Neural progenitor cell (in vitro differentiated cells): ENCODE measurements at regions not wholly inside any gene's neighbourhood (a gene's known extent, or its start where the extent isn't known, plus 50 kb on each side); places are given as distances from the start of the nearest gene placed in this dataset.

Source experiments
- CTCF ChIP-seq: fragments of 200-600 bp; sonication (generic); IDR thresholded peaks from 2 replicates; pipeline ENCODE4 v1.5.1; 2017; ENCODE audit warnings: antibody characterized with exemption, mild to moderate bottlenecking
- EZH2 ChIP-seq: fragments of 200-600 bp; sonication (generic); IDR thresholded peaks from 2 replicates; pipeline ENCODE4 v1.6.1; 2017; ENCODE audit warnings: antibody characterized with exemption, mild to moderate bottlenecking, moderate library complexity
- EZH2phosphoT487 ChIP-seq: fragments of 200-600 bp; sonication (generic); IDR thresholded peaks from 2 replicates; pipeline ENCODE4 v1.6.1; 2017; ENCODE audit warnings: antibody characterized with exemption

GRCh38 chr1:113226148-113226547 lies 153.2 kb downstream of the LRIG2 start:
- no peak for TF ChIP-seq CTCF
- TF ChIP-seq EZH2phosphoT487, result no peak
- no peak for TF ChIP-seq EZH2
